GM06990 (cell line): ENCODE measurements at regions not wholly inside any gene's neighbourhood (a gene's known extent, or its start where the extent isn't known, plus 50 kb on each side); places are given as distances from the start of the nearest gene placed in this dataset.

ENCODE experiments used
- DNase-seq: peaks from one replicate; pipeline ENCODE4 v3.0.0-alpha.2; 2011; ENCODE audit not compliant: insufficient read length; ENCODE audit errors: extremely low read depth
- H3K27me3 ChIP-seq: replicated peaks from 2 replicates; pipeline ENCODE4 v1.6.0; 2011; ENCODE audit warnings: low read length; ENCODE audit not compliant: control insufficient read depth, insufficient read depth
- H3K36me3 ChIP-seq: 2 replicates; pipeline ENCODE4 v1.5.1; 2011; ENCODE audit warnings: low read length; ENCODE audit not compliant: control insufficient read depth, insufficient read depth
- H3K4me3 ChIP-seq: replicated peaks from 2 replicates; pipeline ENCODE4 v1.5.1; 2011; ENCODE audit warnings: low read depth, mild to moderate bottlenecking, control low read depth, low read length
- TF ChIP-seq, protein P1 (sequence below): IDR thresholded peaks from 2 replicates; pipeline ENCODE4 v1.5.1; 2011; ENCODE audit warnings: low read length, control low read depth, mild to moderate bottlenecking, inconsistent platforms; ENCODE audit not compliant: insufficient read depth, poor library complexity, severe bottlenecking

GRCh38 chr10:29751240-29751639 lies 116.5 kb upstream of the SVIL start:
- no peaks in the 10 kb centered on the region for H3K27me3 ChIP-seq
- H3K4me3 ChIP-seq: no peak overlapping the region
- no peak for DNase-seq
- H3K36me3 ChIP-seq: no peaks in the 10 kb centered on the region
- TF ChIP-seq, protein P1, sequence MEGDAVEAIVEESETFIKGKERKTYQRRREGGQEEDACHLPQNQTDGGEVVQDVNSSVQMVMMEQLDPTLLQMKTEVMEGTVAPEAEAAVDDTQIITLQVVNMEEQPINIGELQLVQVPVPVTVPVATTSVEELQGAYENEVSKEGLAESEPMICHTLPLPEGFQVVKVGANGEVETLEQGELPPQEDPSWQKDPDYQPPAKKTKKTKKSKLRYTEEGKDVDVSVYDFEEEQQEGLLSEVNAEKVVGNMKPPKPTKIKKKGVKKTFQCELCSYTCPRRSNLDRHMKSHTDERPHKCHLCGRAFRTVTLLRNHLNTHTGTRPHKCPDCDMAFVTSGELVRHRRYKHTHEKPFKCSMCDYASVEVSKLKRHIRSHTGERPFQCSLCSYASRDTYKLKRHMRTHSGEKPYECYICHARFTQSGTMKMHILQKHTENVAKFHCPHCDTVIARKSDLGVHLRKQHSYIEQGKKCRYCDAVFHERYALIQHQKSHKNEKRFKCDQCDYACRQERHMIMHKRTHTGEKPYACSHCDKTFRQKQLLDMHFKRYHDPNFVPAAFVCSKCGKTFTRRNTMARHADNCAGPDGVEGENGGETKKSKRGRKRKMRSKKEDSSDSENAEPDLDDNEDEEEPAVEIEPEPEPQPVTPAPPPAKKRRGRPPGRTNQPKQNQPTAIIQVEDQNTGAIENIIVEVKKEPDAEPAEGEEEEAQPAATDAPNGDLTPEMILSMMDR: no peak

GRCh38 chr10:29749150-29749549 lies 114.4 kb upstream of the SVIL start:
- H3K4me3 ChIP-seq: no peak overlapping the region
- H3K27me3 ChIP-seq: no peaks in the 10 kb centered on the region
- no peaks in the 10 kb centered on the region for H3K36me3 ChIP-seq
- TF ChIP-seq, protein P1: no peak
- DNase-seq: no peak

- H3K27me3 ChIP-seq: no peaks in the 10 kb centered on the region
- TF ChIP-seq, protein P1: no peak
- no peak overlapping the region for H3K4me3 ChIP-seq
- DNase-seq: no peak
- no peaks in the 10 kb centered on the region for H3K36me3 ChIP-seq
Observed at GRCh38 chr10:29748109-29748650, 113.4 kb upstream of the SVIL start.

DNA sequence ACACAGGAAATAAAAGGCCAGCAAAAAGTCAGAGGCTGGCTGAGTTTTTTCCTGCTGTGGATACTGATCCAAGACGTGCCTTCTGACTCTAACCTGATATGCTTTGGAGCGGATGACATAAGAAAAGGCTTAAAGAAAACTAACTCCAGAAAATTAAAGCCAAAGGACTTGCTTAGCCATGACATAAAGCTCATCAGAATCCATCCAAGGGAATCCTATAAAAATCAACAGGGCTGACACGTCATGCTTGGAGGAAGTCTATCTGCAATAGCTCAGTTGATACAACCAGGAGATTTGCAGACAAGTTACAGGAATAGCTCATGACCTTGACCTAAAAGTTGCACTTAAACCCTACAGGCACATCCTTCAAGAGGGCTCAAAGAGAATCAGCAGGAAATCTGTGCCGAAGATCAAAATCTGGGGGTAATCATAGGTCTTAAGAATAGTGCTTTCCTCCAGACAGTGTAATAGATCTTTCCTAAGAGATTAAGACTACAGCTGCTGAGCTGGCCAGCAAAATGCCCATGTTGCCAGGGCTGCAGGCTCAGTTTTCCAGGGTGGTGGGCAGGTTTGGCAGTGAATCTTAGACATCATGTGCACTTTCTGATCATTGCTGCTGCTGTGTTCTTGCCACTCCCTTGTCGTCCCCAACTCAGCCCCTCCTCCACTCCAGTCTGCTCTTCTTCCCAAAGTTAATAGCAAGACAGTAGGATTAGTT lies 111.5 kb upstream of the SVIL start:
- TF ChIP-seq, protein P1: no peak
- Histone ChIP-seq H3K36me3 (no peaks in the 10 kb centered on the region), H3K4me3 (no peak overlapping the region), H3K27me3 (no peaks in the 10 kb centered on the region)
- no peak for DNase-seq

DNA sequence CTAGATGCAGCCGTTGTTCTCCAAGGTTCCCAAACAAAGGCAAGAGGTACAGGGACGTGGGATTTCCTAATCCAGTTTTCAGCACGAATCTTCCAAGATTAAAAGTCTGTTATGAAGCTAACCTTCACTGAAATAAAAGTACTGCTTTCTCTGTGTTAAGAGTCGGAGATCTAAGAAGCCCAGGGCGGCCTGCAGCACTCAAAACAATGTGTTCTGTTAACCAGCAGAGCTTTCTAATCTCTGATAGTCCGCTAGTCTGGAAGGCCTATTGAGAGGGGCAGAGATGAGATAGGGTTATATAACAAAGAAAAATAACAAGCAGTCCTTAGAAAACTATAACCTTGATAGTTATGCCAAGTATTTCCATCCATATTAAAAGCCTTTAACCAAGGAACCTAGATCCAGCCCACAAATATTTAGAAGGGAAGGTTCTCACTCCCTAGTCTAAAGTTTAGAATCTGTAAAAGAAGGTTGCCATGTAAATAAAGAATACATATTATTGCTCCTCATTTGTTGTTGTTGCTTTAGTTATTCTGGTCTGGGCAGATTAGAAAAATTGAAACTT lies 106.3 kb upstream of the SVIL start:
- H3K36me3 ChIP-seq: no peaks in the 10 kb centered on the region
- DNase-seq: no peak
- no peak overlapping the region for H3K4me3 ChIP-seq
- peaks cover 2% of the 10 kb centered on the region for H3K27me3 ChIP-seq
- TF ChIP-seq, protein P1: no peak
